ENCODE measurements at regions not wholly inside any gene's neighbourhood (a gene's known extent, or its start where the extent isn't known, plus 50 kb on each side); places are given as distances from the start of the nearest gene placed in this dataset.

- TF ChIP-seq, protein P1, sequence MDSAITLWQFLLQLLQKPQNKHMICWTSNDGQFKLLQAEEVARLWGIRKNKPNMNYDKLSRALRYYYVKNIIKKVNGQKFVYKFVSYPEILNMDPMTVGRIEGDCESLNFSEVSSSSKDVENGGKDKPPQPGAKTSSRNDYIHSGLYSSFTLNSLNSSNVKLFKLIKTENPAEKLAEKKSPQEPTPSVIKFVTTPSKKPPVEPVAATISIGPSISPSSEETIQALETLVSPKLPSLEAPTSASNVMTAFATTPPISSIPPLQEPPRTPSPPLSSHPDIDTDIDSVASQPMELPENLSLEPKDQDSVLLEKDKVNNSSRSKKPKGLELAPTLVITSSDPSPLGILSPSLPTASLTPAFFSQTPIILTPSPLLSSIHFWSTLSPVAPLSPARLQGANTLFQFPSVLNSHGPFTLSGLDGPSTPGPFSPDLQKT (IDR thresholded peaks at IDR 0.05; ENCODE audit: borderline replicate concordance, low read depth, low read length) = no peak
- TF ChIP-seq ZNF843 (tag by site-specific recombination; IDR thresholded peaks at IDR 0.05) = no peak
- no peak for TF ChIP-seq PBX3 (CRISPR knock-in tag; IDR thresholded peaks at IDR 0.05)
- TF ChIP-seq ZNF776 (tag by site-specific recombination; IDR thresholded peaks at IDR 0.05; ENCODE audit: borderline replicate concordance) = no peak
- TF ChIP-seq ZNF555 (tag by site-specific recombination; conservative IDR thresholded peaks at IDR 0.05) = no peak
Observed at GRCh38 chr3:21055015-21055414, 696.0 kb downstream of the ZNF385D start.
